ENCODE measurements at regions not wholly inside any gene's neighbourhood (a gene's known extent, or its start where the extent isn't known, plus 50 kb on each side); places are given as distances from the start of the nearest gene placed in this dataset.
A peak's percentile ranks its signal among the peaks of the same experiment; 100 is the strongest.

DNA sequence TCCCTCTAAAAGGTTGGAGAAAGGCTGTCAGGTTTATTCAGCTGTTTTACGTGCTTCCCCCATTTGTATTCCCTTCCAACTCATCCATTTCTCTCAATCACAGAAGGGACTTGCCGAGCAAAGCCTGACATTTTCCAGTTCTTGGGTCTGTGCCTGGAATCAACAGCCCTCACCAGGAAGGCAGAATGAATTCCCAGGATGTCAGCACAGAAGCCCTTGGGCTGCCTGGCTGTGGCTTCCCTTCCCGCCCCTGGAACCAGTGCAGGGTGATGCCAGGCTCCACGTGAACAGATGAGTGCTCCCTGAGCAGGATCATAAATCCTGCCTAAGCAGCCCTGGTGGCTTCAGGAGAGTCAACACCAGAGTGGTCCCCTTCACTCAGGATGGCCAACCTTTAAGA is 86.1 kb upstream of the CD83 start:
- in situ Hi-C loops (cut with HindIII; ENCODE audit: low pct_unique_long_range_greater_than_20kb, low sequenced_read_pairs) = no loop called here
- DNase-seq (ENCODE audit: low read depth, low spot score) = no peak

DNA sequence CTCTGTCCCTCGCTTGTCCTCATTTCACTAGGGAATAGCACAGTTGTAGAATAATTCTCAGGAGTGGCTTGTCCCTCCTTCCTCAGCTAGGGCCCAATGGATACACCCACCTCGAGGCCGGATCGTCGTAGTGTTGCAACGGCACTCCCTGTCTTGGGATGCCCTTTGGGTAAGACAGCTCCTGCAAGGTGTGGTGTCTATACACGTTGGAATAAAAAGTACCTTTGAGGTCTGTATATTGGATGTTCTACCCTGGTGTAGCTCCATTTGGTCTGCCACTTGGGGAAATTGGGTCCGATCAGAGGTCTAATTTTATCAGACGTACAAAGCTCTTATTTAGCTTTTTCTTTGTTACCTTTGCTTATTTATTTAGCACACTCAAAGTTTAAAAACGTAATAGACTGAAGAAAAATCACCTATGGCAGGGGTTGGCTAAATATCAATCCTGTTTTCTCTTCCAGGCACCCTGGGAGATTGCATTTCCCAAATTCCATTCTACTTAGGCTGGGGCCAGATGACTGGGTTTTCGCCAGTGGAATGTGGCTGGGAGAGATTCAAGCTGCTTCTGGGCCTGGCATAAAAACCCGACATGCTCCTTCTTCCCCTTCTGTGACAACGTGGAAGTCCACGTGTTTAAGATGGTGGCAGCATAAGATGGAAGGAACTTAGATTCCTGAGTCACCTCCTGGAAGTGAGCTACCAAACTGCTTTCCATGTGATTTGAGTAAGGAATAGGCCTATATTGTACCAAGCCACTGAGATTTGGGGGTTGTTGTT is 82.3 kb upstream of the CD83 start:
- no peak for DNase-seq (ENCODE audit: low read depth, low spot score)
- in situ Hi-C loops (cut with HindIII; ENCODE audit: low pct_unique_long_range_greater_than_20kb, low sequenced_read_pairs) = no loop called here

DNA sequence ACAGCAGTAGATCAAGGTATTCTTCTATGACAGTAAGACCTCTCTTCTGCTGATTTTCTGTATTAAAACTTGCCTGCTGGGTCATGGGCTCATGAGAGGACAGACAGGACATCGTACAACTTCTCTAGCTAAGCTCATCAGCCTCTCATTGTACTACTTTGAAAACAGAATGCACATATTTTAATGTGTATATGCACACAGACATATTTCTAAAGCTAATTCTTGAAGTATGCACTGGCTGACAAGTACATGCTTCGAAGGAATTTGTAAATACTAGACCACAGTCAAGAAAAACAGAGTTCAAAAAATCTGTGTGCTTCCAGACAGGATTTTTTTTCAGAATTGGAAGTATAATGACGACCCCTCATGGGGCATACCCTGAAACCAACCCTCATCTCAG is 81.7 kb upstream of the CD83 start:
- in situ Hi-C loops (cut with HindIII; ENCODE audit: low pct_unique_long_range_greater_than_20kb, low sequenced_read_pairs) = no loop called here
- no peak for DNase-seq (ENCODE audit: low read depth, low spot score)

DNA sequence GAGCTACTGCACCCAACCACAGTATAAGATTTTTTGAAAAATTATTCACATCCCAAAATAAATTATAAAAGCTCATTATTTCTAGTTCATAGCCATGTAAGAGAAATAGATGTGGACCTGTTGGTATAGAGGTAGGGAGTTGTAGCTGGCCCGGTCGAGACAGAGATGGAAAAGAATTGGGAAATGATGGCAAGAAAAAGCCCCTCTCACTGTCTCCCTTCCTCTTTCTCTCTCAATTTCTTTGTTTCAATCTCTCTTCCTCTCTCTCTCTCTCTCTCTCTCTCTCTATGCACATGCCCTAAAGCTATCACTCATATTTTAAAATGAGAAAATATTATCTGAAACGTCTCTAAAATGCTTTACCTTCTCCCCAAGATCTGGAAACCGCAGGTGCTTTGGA is 80.7 kb upstream of the CD83 start:
- no peak for DNase-seq (ENCODE audit: low read depth, low spot score)
- in situ Hi-C loops (cut with HindIII; ENCODE audit: low pct_unique_long_range_greater_than_20kb, low sequenced_read_pairs) = no loop called here

DNA sequence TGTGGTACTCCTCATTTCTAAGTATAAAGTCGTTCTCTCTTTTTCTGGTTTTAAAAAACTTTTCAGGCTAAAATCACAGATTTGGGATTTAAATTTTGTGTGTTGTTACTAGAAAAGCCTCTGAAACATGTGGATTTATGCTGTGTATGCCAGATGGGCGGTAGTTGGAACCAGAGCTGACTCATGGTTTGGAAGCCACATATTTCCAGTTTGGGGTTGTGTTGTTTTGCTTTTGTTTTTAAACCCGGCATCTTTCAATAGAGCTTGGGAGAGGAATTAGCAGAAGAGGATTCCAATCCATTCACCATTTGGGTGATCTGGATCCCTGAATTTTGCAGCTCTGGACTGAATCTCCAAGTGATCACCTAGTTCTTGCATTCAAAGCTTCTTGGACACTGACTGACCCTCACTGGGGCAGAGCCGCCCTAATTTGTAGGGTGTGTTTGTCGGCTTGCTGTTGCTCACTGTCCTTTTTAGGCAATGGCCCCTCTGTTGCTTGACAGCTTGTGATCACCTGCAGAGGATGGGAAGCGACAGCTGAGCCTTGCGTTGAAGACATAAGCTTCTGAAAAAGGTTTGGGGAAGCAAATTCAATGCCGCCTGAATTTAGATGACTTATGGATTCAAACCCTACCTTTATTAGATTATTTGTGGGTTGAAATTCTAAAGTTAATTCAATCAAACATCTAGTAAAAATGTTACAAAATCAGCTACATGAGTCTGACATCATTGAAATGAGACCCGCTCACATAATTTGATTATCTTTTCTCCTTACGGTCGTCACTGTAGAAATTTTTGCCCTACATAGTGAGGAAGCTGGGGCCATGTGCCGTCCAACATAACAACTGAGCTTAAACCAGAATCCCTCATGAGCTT is 79.9 kb upstream of the CD83 start:
- in situ Hi-C loops (cut with HindIII; ENCODE audit: low pct_unique_long_range_greater_than_20kb, low sequenced_read_pairs) = no loop called here
- no peak for DNase-seq (ENCODE audit: low read depth, low spot score)

DNA sequence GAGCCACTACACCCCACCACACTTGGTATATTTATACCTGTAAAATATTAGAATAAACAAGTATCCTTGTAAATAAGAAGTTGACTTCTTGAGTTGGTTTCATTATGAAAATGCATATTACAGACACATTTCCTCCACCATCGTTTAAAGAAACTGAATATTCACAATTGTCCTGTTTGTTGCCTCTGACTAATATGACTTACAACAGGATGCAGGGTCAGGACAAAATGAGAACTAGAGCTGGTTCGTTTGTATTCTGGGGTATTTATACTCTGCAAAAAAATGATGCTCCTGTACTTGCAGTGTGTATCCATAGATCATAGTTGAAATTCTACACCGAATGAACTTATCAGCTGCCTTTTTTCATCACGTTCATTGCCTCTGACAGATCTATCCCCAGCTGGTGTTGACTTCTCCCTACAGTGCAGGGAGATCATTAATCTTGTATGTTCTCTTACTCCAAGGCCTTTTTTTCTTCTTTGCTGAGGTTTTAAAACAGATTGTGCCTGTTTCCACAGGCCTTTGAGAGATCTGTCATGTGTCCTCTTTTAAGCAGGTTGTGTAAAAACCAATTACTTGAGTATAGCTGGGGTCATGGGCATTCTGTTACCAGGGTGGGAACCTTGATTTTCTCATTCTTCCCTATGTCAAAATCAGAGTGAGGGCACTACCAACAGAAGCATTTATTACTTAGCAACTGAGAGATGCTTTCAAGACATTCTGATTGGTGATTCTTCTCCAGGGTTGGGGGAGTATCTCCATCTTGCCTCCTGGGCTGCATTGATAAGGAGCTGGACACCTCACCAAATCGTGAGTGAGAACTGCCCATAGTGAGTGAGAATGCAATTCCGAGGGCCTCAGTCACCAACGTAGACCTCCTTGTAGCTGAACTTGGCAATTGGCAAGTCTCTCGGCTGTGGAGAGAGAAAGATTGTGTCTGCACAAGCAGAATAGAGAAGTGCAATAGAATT is 78.8 kb upstream of the CD83 start:
- in situ Hi-C loops (cut with HindIII; ENCODE audit: low pct_unique_long_range_greater_than_20kb, low sequenced_read_pairs) = no loop called here

DNA sequence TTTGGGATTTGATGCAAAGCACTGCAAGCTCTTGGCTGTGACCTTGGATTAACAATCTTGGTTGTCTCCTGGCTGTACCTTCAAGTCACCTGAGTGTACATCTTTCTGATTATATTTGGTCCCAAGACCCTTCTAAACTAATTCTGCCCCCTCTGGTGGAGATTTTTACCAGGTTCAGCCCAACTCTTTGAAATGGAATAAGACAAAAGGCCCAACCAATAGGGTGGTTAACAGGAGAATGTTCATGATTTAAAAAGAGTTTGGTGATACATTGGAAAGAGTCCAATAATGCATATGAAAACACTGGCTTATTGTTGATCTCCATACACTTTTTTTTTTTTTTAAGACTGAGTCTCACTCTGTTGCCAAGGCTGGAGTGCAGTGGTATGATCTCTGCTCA is 77.5 kb upstream of the CD83 start:
- in situ Hi-C loops (cut with HindIII; ENCODE audit: low pct_unique_long_range_greater_than_20kb, low sequenced_read_pairs) = no loop called here
- DNase-seq (ENCODE audit: low read depth, low spot score) = peak; percentile 57

More for the DNA sequence above, 78.8 kb upstream of the CD83 start:
- no peak for DNase-seq (ENCODE audit: low read depth, low spot score)

DNA sequence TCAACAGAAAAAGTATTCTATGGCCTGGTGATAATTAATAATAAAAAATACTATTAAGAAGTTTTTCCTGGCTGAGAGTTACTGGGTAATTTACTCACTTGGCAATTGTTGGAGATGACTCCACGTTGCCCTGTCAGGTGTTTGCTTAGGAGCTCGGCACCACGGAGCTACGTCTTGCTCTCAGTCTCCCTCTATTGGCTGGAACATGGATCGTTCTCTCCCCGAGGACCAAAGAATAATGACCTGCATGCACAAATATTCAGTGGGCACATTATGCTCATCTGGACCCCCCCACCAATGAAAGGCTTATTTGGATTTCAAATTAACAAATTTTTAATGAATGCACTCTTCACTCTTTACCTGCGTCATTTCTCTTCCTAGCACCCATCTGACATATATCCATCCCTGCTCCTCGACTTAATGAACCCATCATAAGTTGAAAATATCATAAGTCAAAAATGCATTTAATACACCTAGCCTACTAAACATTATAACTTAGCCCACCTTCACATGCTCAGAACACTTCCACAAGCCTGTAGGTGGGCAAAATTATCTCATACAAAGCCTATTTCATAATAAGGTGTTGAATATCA is 71.0 kb upstream of the CD83 start:
- in situ Hi-C loops (cut with HindIII; ENCODE audit: low pct_unique_long_range_greater_than_20kb, low sequenced_read_pairs) = no loop called here
- DNase-seq (ENCODE audit: low read depth, low spot score) = peak; percentile 86

DNA sequence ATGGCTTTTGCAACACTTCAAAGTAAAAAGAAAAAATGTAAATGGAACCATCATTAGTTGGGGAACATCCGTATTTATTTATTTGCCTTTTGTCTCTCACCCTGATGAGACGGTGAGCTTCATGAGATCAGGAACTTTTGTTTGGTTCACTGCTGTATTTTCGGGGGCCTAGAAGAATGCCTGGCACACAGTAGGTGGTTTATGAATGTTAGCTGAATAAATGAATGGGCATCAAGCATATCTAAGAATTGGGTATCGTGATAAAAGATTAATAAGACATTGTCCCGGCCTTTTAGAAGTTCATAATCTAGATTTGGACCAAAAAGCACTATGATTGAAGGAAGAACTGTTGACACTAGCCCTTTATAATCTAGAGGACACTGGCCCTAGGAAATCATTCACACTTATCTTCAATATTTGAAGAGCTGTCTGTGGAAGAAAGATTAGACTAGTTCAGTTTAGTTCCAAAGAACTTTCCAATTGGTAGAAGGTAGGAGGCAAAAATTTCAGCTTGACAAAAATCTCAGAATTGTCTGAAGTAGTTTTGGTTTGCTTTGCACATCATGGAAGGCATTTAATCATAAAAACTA is 70.3 kb upstream of the CD83 start:
- no peak for DNase-seq (ENCODE audit: low read depth, low spot score)
- in situ Hi-C loops (cut with HindIII; ENCODE audit: low pct_unique_long_range_greater_than_20kb, low sequenced_read_pairs) = no loop called here

DNA sequence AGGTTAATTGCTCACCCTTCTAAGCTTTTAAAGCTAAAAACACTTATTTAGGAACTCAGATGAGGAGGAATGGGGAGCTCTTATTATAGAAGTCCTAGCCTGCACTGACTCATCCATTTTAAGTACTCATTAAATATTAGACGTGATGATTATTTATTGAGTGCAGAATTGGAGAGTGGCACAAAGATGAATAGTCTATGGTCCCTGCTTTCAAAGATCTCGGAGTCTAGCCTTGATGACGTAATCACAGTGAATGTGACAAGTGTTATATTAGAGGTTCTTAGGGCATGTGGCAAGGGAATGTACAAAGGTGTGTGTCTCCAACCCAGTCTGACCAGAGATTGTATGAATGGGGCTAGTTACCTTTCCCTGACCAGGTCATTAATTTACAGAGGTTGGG is 68.7 kb upstream of the CD83 start:
- no peak for DNase-seq (ENCODE audit: low read depth, low spot score)
- in situ Hi-C loops (cut with HindIII; ENCODE audit: low pct_unique_long_range_greater_than_20kb, low sequenced_read_pairs) = no loop called here

DNA sequence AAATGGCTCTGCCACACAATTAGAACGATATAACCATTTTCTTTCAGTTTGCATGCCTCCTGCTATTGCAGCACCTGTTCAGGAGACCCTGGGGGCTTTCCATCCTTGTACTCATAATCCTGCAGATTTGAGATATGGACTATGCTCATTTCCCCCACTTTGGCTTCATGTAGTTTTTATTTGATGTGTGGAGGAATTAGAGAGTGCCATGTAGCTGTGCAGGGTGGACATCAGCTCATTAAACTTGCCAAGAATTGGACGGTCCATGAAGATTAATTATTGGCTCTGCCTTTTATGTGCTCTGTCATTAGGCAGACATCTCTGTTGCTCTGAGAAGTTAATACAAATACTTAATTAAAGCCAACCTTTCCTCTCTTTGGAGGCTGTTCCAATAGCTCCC is 66.2 kb upstream of the CD83 start:
- DNase-seq (ENCODE audit: low read depth, low spot score) = no peak
- in situ Hi-C loops (cut with HindIII; ENCODE audit: low pct_unique_long_range_greater_than_20kb, low sequenced_read_pairs) = no loop called here

DNA sequence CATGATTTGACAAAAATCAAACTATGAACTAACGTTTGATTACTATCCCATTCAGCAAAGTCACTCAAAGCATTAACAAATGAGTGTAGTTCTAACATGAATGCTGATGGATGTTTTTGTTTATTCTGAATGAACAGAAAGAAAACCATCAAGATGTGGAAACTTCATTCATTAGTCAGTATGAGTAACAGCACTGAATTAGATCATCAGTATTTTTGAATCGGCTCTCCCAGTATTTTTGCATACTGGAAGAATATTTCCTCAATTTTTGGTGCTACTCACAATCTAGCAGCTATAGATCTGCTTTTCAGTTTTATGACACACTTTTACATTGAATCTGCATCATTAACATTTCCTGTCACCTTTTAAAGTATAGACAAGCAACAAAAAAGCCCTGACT is 63.8 kb upstream of the CD83 start:
- no peak for DNase-seq (ENCODE audit: low read depth, low spot score)
- in situ Hi-C loops (cut with HindIII; ENCODE audit: low pct_unique_long_range_greater_than_20kb, low sequenced_read_pairs) = no loop called here

DNA sequence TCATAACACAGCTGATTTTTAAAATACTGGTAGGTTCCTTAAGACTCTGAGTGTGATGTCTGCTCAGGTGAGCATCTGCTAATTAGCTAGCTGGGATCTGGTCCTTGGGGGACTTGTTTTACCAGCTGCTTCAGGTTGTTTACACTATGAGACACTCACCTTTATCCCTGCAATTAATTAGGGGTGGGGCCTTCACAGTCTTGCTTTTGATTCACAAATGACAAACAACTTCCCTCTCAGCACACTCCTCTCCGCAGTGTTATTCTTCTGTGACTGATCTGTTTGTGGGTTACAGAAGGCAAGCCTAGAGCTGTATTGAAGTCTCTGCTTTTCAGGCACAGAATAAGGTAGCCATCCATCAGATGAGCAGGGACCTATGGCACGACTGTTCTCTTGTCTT is 62.0 kb upstream of the CD83 start:
- DNase-seq (ENCODE audit: low read depth, low spot score) = no peak
- in situ Hi-C loops (cut with HindIII; ENCODE audit: low pct_unique_long_range_greater_than_20kb, low sequenced_read_pairs) = no loop called here

DNA sequence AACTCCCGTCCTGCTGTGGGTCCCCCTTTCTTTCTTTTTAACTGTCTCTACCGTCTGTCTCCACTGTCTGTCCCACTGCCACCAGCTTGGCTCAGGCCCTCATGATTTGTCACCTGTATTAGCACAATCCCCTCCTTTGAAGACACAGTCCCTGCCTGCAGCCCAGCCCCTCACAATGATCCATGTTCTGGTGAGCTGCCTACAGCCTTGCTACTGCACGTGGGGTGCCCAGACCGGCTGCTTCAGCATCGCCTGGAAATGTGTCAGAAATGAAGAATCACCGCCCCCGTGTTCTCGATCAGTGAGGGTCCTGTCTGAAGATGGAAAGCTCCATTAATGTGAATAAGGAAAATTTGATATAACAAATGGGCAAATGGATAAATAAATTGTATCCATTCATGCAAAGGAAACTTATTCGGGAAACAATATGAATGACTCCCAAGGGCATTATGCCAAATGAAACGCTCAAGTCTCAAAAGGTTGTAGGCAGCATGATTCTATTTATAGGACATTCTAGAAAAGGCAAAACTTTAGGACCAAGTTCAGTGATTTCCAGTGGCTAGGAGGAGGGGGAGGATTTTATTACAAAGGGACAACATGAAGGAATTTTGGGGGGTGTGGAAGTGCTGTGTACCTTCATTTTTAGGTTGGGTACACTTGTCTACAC is 59.4 kb upstream of the CD83 start:
- in situ Hi-C loops (cut with HindIII; ENCODE audit: low pct_unique_long_range_greater_than_20kb, low sequenced_read_pairs) = no loop called here
- no peak for DNase-seq (ENCODE audit: low read depth, low spot score)

DNA sequence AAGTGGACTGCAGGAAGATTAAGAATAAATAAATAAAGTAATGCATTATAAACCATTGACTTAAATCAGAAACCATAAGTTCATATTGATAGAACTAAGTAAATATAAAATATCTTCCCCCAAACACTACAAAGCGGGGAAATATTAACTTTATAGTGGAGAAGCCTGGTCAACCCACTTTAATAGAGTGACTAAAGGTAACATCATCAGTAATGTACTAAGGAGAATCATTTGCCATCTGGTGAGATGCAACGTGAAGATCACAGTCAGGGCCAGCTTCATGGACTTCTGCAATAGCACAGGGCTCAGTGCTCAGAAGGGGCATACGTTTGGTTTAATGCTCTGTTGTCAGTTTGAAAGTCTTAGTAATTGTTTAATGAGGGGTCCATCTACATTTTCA is 58.8 kb upstream of the CD83 start:
- in situ Hi-C loops (cut with HindIII; ENCODE audit: low pct_unique_long_range_greater_than_20kb, low sequenced_read_pairs) = no loop called here
- DNase-seq (ENCODE audit: low read depth, low spot score) = no peak

DNA sequence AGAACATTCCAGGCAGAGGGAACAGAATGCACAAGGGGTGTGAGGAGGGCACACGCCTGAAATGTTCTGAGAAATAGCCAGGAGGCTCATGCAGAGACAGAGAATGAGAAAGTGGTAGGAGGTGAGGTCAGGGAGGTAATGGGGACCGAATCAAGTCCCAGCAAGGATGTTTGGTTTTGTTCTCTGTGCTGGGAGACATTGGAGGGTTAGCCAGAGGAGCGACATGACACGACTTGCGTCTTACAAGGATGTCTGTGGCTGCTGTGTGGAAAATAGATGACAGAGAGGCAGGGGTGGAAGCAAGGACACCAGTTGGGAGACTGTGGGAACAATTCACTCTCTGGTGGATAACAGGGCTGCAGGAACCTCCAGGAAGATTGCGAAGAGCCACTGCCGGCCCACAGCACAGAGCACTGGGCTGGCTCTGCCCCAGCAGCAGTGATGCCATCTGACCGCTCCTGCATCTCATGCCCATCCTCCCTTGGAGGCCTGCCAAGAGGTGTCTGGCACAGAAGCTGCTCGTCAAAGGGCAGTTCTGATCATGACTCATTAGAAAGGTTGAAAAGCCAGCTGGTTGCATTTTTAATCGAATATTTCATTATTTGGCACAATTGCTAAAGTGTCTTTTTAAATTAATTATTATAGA is 57.7 kb upstream of the CD83 start:
- DNase-seq (ENCODE audit: low read depth, low spot score) = peak; percentile 53
- in situ Hi-C loops (cut with HindIII; ENCODE audit: low pct_unique_long_range_greater_than_20kb, low sequenced_read_pairs) = no loop called here

Data from SK-MEL-5 (cell line).